ENCODE measurements at regions not wholly inside any gene's neighbourhood (a gene's known extent, or its start where the extent isn't known, plus 50 kb on each side); places are given as distances from the start of the nearest gene placed in this dataset.

DNA sequence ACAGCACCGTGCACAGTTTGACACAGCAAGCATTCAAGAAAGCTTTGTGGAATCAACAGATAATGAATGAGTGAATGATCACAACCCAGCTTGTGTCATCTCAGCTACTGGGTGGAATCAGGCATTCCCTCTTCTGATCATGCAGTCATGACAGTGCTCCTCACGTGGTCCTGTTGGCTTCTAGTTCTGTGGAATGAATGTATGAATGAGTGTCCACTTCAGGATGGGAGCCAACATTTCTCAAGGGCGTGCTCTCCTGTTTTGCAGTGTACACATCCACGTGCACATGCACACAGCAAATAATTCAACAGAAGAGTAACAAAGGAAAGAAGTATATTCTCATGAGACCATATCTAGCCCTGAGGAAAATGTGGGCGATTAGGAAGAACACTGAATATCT, 133.1 kb upstream of the NPVF start:
- TF ChIP-seq POLR2AphosphoS5 (IDR thresholded peaks at IDR 0.05; ENCODE audit: low read depth, low read length) (no peak), PAX5 (IDR thresholded peaks at IDR 0.05; ENCODE audit: insufficient read depth, low read length, severe bottlenecking) (no peak), TAF1 (IDR thresholded peaks at IDR 0.05; ENCODE audit: low read depth, low read length) (no peak), SPI1 (IDR thresholded peaks at IDR 0.05; ENCODE audit: low read depth, low read length) (no peak), POLR2A (IDR thresholded peaks at IDR 0.05; ENCODE audit: low read depth, low read length) (no peak), POU2F2 (IDR thresholded peaks at IDR 0.05; ENCODE audit: low read depth, low read length) (no peak)
